ENCODE measurements at regions not wholly inside any gene's neighbourhood (a gene's known extent, or its start where the extent isn't known, plus 50 kb on each side); places are given as distances from the start of the nearest gene placed in this dataset.
"Not testable (repeated sequence)": the region's sequence is repeated elsewhere in the genome, so short reads cannot be mapped to it uniquely, and the experiment has no call there.

DNA sequence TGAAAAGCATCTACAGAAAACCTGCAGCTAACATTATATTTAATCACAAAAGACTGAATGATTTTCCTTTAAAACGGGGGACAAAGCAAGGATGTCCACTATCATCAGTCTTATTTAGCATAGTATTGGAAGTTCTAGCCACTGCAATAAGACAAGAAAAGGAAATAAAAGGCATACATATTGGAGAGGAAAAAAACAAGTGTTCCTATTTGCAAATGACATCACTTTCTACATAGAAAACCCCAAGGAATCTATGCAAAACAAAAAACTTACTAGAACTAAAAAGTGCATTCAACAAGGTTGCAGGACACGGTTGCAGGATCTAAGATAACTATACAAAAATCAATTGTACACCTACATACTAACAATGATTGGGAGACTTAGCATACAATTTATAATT, 101.6 kb upstream of the MEF2A start:
- no peak for DNase-seq

DNA sequence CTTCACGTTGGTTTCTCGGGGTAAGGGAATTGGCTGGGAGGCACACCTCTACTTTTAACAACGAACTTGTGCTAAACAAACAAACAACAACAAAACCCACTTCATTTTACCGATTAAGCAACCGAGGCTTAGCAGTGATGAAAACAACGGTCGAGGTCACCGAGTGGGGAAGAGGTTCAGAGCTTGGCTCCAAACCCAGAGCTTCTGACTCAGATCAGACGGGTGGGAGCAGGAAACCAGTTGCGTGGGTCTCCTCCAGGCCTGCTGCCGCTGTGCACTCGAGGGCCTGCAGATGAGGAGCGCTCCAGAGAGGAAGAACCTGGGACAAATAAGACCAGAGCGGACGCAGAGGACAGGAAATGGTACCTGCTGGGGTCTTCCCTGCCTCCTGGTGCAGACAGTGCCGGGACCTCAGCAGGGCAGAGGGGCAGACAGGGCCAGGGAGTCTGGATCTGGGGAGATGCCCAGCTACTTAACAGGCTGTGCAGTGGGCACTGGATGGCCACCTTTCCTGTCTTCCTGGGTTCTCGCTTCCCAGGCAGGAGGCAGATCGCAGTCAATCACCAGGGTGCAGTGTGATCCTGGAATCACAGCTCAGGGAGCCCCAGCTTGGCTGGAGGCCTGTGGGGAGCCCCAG, 99.0 kb upstream of the MEF2A start:
- DNase-seq = no peak

DNA sequence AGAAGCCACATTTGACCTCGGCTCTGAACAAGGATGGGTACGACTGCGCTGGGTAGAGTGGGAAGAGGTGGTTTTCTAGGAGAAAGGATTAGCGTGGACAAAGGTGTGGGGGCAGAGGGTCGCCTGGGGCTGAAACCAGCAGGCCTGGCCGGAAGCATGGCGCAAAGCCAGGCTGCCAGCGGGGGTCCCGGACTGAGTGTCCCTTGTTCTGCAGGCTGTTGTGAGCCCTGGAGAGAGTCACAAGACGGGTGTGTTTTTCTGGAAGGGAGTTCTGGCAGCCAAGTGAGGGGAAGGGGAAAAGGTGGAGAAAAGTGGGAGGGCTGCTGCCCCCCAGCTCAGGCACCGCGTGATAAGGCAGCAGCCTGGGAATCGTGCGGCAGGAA, 98.5 kb upstream of the MEF2A start:
- DNase-seq = no peak

DNA sequence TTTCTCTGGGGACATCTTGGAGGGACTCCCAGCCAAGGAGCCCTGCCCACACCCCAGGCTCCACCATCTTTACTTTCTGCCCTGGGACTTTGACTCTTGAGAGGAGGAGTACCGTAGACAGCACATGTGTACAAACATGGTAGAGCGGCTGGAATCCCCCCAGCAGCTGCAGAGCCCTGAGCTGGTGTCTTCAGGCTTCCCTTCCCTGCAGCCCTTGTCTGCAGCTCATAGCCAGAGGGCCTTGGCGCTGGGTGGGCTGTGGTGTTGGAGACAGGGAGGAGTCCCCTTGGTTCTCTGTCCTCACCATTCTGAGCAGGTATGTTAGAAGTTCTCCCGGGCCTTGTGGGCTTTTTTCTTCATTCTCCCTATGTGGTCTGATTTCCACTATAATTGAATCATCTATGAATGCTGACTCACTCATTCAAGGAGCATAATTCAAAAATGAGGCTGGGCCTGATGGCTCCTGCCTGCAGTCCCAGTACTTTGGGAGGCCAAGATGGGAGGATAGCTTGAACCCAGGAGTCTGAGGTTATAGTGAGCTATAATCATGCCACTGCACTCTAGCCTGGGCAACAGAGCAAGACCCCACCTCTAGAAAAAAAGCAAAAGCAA, 97.8 kb upstream of the MEF2A start:
- DNase-seq = no peak

DNA sequence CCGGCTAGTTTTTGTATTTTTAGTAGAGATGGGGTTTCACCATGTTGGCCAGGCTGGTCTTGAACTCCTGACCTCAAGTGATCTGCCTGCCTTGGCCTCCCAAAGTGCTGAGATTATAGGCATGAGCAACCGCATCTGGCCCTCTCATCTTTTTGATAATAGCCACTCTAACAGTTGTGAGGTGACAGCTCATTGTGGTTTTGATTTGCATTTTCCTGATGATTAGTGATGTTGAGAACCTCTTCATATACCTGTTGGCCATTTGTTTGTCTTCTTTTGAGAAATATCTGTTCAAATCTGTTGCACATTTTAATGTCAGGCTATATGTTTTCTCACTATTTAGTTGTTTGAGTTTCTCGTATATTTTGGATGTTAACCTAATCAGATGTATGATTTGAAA, 95.6 kb upstream of the MEF2A start:
- not testable (repeated sequence) for DNase-seq

DNA sequence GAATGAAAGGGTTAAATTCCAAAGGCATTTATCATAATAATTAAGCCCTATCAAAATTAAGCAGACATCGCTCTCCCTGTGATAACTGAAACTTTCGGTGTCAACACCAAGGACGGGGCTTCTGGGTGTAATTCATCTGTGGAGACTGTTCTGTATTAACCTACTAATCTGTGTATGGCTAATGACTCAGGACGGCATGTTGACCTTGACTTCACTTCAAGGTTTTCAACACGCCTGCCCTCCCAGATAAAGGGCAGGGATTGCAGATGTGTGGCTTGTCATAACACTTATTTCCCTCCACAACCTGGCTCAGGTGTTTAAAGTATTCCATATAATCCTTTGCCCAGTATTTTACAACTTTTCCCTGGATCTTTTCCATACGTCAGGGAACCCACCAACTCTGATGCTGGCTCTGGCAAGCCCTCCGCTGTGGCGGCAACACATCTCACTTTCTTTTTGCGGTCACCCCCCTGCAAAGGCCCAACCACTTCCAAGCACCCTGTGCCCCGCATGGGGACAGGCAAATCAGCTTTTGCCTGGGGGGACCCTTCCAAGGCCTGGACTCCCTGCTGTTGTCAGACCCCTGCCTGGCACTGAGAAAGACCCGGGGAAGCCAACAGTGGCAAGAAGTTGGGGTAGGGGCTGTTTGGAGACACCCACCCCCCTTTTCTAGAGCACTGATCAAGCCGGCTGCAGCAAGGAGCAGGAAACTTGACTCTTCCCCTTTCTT, 93.2 kb upstream of the MEF2A start:
- DNase-seq = no peak

DNA sequence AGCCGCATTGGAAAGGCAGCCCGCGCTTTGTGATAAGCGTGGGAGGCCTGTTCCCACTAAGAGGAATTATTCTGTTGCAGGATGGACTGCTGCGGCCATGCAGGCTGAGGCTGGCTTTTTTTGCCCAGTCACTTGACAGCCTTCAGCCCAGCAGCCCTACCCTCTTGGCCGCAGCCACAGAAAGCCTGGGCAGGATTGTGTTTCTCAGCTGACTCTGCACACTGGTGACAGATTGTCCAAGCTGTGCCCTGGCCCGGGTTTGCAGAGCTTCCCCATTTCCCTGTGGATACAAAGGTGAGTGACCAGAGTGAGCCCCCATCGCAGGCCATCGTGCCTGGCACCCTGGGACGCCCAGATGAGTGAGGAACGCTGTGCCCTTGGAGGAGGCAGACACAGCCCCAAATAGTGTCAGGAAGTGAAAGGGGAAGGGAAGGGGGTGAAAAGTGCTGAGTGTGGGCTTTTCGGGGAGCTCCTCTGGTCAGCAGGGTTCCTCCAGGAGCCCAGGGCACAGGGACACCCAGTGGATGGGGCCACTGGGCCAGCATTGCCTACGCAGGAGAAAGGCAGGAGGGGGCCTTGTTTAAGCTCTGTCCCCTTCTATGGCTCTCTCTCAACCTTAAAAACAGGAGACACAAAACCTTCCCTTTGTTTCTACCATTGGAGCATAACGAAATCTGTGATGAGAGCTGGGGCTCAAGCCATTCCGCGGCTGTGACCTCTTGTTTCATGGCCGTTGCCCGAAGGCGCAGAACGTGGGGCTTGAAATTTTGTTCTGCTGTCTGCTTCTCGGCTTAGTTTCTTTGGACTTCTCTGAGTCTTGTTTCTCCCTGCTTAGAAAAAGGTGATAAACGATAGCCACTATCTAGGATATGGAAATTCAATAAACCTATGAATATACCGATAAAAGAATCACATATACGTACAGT, 91.5 kb upstream of the MEF2A start:
- no peak for DNase-seq

DNA sequence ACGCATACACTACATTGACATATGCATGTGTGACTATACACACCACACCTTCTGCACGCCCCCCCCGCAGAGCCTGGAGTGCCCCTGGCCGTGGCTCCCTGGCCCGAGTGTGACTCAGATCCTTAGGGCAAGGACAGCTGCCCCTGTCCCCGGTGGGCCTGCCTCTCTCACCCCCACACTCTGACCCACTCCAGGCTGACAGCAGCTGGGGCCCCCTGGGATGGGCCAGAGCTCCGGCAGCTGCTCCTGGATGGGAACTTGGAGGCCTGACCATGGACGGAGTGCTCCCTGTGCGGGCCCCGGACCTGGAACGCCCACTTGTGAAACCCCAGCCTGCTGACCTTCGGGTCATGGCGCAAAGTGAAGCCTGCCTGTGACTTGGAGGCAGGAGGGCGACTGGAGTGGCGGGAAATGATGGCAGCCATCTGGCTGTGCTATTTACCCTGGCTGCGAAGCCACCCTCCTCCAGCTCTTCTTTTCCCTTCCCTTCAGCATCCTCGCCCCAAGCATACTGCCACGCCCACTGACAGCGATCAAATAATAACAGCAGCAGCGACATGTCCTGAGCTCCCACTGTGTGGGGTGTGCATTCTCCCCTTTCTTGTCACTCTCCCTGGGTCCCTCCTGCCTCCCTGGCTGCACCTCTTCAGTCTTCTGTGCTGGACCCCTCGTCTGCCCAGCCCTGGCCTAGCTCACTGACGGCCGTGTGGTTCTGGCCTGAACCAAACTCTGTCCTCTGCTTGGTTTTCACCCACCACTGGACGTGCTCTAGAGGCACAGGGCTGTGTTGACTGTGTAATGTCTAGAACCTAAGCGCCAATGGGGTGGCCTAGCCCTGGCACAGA, 90.7 kb upstream of the MEF2A start:
- DNase-seq = no peak

DNA sequence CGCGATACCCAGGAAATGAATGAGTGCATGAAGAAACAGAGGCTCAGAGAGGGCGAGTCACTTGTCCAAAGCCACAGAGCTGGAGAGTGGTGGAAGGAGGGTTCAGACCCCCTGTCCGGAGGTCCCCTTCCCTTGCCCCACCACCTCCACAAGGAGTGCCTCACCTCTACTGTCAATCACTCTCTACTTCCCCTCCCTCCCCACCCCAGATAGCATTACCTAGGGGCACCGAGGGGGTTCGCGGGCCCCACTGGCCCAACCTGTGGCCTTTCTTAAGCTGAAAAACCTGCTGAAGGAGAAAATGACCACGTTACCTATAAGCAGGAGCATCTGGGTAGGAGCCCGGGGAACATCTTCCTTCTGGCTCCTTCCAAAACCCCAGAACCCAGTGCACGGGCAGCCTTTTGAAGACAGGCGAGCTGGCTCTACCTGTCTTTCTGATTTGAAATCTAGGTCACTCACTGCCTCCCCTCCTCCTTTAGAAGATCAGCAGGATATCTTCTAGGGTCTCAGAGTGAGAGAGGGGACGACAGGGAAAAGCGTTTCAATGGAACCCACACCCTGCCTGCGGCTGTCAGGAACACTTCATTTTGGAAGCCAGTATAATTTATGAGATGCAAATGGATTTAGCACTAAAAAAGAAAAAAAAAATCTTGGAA, 89.9 kb upstream of the MEF2A start:
- no peak for DNase-seq

DNA sequence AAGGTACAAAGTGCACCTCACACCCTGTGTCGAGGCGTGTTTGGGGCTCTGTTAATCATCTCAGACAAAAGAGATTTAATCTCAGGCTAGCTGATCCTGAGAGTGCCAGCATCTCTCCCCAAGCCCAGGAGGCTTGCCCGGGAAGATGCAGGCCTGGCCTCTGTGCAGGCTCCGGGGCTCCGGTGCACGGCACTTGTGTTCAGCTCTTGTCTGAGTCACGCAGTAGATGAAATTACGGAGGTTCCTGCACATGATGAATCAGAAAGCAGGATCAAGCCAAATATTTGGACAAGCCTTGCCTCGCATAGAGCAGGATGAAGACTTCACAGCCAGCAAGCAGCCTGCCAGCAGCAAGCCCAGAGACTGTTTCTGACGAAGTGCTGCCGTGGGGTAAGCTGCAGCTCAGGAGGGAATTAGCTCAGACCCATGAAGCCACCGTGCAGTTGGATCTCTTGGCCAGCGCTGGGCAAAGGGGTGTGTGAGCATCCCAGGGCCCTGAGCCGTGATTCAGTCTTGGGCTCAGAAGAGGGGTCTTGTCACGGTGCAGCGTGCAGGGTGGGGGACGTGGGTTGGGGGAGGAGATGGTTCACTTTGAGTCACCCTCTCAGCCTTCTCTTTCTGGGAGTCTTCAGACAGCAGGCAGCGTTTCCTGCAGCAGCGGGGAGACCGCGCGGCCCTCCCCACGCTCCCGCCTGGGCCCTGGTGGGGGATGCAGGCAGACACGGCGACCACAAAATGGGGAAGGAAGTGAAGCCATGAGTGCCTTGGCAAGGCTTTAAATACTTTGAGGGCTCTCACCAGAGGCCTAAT, 89.2 kb upstream of the MEF2A start:
- peak; percentile 14 for DNase-seq

DNA sequence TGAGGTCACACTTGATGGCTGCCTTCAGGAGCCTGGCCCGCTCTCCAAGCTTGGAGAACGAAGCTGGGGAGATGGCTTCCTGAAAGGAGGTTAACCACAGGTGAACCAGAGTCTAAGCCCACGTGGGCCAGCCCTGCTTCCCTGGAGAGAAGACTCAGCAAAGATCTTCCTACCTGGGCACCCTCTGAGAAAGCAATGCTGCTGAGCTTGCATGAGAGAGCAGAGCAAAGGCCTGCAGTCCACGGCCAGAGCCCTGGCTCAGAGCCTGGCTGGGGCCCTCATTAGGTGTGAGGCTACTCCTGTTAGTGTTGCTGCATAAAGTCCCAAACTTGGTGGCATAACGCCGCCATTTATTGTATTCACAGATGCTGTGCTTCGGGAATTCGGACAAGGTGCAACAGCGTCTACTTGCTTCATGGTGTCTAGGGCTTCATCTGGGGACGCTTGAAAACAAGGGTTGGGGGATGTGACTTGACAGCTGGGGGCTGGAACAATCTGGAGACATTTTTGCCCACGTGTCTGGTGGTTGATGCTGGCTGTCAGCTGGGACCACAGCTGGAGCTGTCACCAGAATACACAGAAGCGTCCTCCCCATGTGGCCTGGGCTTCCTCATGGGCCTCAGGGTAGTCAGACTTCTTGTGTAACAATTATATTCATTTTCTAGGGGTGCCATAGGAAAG, 87.9 kb upstream of the MEF2A start:
- DNase-seq = no peak

DNA sequence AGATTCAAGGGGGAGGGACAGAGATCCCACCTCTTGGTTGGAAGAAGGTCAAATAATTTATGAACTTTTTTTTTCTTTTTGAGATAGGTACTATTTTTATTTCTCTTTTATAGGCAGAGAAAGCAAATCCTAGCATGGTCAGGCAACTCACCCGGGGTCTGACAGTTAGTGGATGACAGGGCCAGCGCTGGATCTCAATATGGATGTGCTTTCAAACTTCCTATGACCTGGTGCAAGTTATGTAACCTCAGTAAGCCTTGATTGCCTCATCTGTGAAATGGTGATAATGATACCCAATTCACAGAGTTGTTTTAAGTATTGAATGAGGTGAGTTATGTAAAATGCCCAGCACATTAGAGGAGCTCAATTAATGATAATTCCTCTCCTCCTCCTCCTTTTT, 86.8 kb upstream of the MEF2A start:
- no peak for DNase-seq

DNA sequence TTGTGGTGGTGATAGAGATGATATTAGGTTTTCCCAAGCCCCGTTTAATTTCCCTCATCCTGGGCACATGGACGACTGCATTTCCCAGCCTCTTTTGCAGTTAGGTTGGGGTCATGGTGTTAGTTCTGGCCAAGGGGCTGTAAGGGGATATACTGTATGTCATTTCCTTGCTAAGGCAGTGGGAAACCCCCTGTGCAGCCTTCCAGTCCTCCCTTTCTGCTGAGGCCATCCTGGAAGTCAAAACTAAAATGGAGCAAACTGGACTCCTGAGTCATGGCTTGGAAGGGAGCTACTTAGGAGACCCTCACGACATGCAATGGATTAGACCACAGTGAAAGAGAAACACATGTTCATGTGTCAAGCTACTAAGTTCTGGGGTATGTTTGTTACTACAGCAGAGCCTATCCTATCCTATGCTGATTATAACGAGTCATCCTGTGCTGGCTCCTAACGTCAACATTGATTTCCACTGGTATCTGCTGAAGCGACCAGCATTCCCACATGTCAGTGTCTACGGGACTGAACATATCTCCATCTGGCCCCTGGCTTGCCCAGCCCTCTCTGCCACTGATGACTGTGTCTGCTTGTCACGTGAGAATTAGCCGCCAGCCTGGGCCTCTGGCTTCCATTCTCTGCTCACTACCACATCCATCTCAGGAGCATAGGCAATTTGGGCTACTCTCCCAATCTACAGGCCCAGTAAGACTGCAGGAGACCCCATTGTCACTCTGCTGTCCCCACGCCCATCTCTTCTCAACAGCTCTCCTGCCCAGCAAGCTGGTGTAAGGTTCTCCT, 85.6 kb upstream of the MEF2A start:
- DNase-seq = no peak

DNA sequence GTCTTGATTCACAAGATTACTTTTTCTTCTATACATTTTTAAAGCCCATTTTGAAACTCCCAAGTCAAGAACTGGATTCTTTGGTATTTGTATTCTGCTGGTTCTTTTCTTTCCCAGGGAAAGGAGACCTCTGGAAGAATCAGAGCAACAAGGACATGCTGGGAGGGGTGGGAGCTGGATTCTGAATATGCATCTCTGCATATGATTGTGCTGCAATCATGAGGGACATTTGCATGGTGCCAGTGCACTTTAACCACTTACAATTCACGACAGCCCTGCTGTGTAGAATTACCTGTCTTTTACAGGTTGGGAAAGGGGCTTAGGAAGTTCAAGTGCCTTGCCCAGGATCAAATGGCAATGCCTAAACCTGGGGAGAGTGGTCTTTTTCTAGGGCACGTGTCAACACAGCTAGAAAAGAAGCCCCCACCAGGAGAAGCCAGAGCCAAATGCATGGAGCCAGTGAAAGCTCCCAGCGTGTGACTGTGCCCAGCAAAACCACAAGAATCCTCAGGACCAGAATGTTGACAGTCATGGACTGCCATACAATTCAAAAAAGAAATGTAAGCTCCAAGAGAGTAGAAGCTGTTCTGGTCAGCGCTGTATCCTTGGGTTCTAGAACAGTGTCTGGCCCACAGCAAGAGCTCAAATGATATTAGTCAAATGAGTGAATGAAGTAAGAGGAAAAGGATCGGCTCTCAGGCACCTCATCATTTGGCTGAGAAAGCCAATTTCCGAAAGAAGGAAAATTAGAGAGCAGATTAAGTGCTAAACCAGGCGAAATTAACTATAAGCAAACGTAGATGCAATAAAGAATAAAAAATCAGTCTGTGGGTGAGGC, 84.5 kb upstream of the MEF2A start:
- DNase-seq = no peak

DNA sequence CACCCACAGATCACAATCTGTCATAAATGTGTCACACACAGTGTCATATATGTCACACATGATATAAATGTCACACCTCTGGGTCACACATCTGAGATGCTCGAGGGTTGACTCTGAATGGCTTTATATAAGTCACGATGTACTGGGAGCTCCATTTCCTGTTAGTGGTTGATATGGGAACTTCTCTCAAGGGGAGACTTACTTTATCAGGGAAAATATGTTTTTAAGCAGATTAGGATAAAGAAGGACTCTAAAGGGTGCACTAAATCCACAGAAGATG, 83.9 kb upstream of the MEF2A start:
- no peak for DNase-seq

DNA sequence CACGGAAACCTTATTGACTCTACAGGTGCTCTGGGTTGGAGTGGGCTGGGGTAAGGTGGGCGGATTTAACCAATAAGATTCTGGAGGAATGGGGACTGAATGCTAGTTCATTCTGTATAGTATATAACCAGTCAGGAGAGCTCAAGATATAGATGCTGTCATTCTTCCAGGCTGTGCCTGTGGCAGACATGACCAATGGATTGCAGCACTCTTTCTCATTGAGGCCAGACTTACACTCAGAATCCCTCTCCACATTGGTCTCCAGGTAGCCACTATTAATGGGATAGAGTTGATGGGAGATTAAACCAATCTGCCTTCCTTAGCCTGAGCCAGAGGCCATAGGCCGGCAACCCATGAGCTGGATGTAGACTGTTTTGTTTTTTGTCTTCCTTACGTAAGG, 82.8 kb upstream of the MEF2A start:
- DNase-seq = no peak

DNA sequence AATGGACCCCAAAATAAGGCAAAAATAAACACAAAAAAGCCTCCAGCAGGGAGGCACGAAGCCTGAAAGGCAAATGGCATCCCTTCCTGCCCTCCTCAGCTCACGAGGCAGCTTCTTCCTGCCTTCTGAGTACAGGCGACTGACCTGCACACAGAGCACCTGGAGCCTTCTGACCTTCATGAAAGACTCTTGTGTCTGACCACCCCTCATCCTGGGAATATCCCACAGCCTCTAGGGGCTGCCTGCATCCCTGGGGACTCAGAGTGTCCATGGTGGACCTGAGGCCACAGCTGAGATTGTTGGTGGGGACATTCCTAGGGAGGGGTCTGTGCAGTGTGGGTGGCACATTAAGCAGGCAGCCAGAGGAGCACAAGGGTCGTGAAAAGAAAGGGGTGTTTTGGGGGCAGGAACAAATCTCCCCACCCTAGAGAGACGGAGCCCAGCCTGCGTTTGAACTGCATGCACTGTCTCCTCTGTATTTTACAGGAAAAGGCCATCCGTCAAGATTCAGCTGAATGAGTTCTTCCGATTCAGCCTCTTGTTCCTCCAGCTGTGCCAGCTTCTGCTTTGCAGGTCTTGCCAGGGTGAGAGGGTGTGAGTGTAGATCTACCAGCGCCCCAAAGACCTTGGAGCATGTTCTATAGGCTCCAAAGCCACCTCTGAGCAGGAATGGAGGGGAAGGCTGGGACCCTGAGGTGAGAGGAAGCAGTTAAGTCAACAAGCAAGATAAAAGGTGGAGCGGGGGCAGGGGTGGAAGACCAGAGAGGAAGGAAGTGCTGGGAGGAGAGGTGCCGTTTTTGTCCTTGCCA, 80.4 kb upstream of the MEF2A start:
- no peak for DNase-seq

DNA sequence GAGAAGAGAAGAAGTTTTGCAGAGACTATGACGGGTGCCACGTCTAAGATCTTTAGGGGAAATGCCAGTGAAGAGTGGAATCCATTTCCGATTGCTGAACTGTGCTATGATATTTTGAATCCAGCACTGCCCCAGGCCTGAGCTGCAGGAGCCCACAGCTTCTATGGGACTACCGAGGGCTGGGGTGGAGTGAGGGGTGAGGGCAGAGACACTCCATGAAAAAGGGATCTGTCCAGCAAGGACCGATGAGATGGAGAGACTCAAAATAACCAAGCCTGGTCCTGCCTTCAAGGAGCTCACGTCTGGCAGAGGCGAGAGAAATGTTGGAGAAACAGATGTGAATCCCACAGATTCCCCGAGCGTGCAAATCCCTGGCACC, 79.8 kb upstream of the MEF2A start:
- no peak for DNase-seq
